ENCODE measurements at regions not wholly inside any gene's neighbourhood (a gene's known extent, or its start where the extent isn't known, plus 50 kb on each side); places are given as distances from the start of the nearest gene placed in this dataset.

DNA sequence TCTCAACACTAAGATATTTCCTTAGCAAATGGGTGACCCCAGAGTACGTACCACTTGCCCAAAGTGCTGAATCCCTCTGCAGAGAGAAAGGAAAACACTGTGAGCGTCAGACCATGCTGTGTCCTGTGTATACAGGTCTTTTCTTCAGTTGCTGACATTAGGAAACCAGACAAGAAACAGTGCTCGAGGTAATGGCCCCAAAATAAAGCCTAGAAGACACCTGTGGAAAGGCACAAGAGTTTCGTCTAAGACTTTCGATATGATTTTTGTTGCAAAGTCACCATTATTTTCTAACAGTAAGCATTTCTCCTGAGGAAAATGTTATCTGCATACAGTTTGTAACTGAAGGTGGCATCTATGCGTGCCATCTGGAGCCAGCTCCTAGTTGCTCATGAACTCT is 62.0 kb upstream of the SIMC1 start:
- DNase-seq (ENCODE audit: low spot score) = no peak

GRCh38 chr5:176178789-176179188 is 59.4 kb upstream of the SIMC1 start:
- peak; percentile 37 for DNase-seq (ENCODE audit: low spot score)

GRCh38 chr5:176180339-176180738 is 57.9 kb upstream of the SIMC1 start:
- DNase-seq (ENCODE audit: low spot score) = peak; percentile 16

DNA sequence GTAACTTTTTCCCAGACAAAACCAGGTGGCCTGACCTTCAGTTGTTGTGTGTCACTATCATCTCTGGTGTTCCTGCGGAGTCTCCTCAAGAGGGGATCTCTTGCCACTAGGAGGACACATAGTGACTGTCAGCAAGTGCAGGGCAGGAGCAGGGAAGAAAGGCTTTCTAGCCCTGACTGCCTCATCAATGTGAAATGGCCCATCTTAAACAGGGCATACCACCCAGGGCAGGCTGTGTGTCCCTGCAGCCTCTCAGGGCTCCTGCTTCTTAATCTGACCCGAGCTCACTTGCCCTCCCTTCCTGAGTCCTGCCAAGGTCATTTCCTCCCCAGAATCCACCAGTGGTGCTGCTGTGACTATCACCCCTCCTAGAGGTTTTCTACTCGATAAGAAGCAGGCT is 57.4 kb upstream of the SIMC1 start:
- DNase-seq (ENCODE audit: low spot score) = peak; percentile 68

DNA sequence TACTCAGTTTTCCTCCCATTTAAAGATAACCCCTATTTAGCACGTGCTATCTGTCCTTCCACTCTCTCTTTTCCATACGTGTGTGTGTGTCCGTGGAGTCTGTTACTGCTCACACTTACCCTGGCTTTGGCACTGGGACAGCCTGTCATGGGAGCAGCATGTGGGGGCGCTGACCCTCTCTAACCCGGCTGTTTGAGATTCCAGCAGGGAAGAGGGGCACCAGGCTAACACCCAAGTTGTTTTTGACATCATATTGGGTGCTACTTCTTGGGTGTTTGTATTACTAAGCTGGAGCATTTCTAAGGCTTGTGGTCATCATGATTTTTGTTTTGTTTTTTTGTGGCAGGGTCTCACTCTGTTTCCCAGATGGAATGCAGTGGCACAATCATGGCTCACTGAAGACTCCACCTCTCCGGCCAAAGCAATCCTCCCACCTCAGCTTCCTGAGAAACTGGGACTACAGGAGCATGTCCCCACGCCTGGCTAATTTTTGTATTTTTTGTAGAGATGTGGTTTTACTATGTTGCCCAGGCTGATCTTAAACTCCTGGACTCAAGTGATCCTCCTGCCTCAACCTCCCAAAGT is 56.9 kb upstream of the SIMC1 start:
- DNase-seq (ENCODE audit: low spot score) = peak; percentile 76

GRCh38 chr5:176183321-176184074 is 54.7 kb upstream of the SIMC1 start:
- peak; percentile 86 for DNase-seq (ENCODE audit: low spot score)

GRCh38 chr5:176184608-176185132 is 53.6 kb upstream of the SIMC1 start:
- no peak for DNase-seq (ENCODE audit: low spot score)

- DNase-seq (ENCODE audit: low spot score) = peak; percentile 30
Measured at GRCh38 chr5:176185133-176185733, 53.0 kb upstream of the SIMC1 start.

DNA sequence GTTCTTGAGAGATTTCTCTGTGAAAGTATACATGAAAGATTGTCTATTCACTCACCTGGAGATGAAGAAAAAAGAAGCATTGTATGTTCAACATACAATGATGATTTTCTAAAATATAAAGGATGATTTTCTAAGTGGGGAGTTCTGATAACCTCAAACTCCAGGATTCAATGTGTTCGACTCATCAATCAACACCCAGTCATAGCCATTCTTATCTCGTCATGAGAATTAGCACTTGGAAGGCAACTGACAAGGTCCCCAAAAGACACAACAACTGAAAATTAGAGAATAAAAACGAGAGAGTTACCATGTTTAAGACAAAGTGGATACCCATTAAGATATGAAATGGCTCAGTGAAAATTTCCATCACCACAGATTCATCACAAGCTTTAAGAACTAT is 52.1 kb upstream of the SIMC1 start:
- no peak for DNase-seq (ENCODE audit: low spot score)

GRCh38 chr5:176187276-176188062 is 50.8 kb upstream of the SIMC1 start:
- DNase-seq (ENCODE audit: low spot score) = peak; percentile 78

- peak; percentile 74 for DNase-seq (ENCODE audit: low spot score)
Measured at GRCh38 chr5:176188085-176188484, 50.1 kb upstream of the SIMC1 start.
